Right renal cortex interstitium (tissue), 3 donors: ENCODE measurements at regions not wholly inside any gene's neighbourhood (a gene's known extent, or its start where the extent isn't known, plus 50 kb on each side); places are given as distances from the start of the nearest gene placed in this dataset.
"Not testable (repeated sequence)": the region's sequence is repeated elsewhere in the genome, so short reads cannot be mapped to it uniquely, and the experiment has no call there.

Source experiments
- DNase-seq, 3 donors: peaks; one replicate each; pipeline ENCODE4 v3.0.0-alpha.2; 2013; ENCODE audit warnings: low read depth in 3 of 3, low spot score in 2 of 3

- DNase-seq, result no peak
Observed at GRCh38 chr10:2077231-2077630, 339.9 kb upstream of the ADARB2 start.

- no peak for DNase-seq
Observed at GRCh38 chr10:2076528-2076927, 339.2 kb upstream of the ADARB2 start.

- DNase-seq, result no peak
Observed at GRCh38 chr10:2067015-2067414, 329.7 kb upstream of the ADARB2 start.

- DNase-seq, result no peak
Observed at GRCh38 chr10:2054728-2055127, 317.4 kb upstream of the ADARB2 start.

GRCh38 chr10:2053805-2054204, 316.5 kb upstream of the ADARB2 start:
- DNase-seq, result no peak

- DNase-seq, result no peak
Observed at GRCh38 chr10:2051108-2051507, 313.8 kb upstream of the ADARB2 start.

GRCh38 chr10:2049560-2049959, 312.2 kb upstream of the ADARB2 start:
- DNase-seq, result no peak

GRCh38 chr10:2048337-2048973, 311.1 kb upstream of the ADARB2 start:
- no peak for DNase-seq

- no peak for DNase-seq
Observed at GRCh38 chr10:2047679-2048078, 310.4 kb upstream of the ADARB2 start.

GRCh38 chr10:2043379-2043778, 306.1 kb upstream of the ADARB2 start:
- no peak for DNase-seq

GRCh38 chr10:2038036-2038435, 300.7 kb upstream of the ADARB2 start:
- no peak for DNase-seq

GRCh38 chr10:2037246-2037645, 299.9 kb upstream of the ADARB2 start:
- DNase-seq, result no peak

GRCh38 chr10:2036209-2036608, 298.9 kb upstream of the ADARB2 start:
- DNase-seq, result no peak

GRCh38 chr10:2030046-2030445, 292.7 kb upstream of the ADARB2 start:
- no peak for DNase-seq

GRCh38 chr10:2026936-2027335, 289.6 kb upstream of the ADARB2 start:
- no peak for DNase-seq

GRCh38 chr10:2024750-2025149, 287.4 kb upstream of the ADARB2 start:
- DNase-seq, result not testable (repeated sequence)

GRCh38 chr10:2023687-2024086, 286.4 kb upstream of the ADARB2 start:
- DNase-seq, result no peak

- DNase-seq, result no peak
Observed at GRCh38 chr10:2022401-2022800, 285.1 kb upstream of the ADARB2 start.

- DNase-seq, result no peak
Observed at GRCh38 chr10:2020836-2021235, 283.5 kb upstream of the ADARB2 start.

GRCh38 chr10:2019803-2020202, 282.5 kb upstream of the ADARB2 start:
- no peak for DNase-seq

GRCh38 chr10:2019281-2019680, 282.0 kb upstream of the ADARB2 start:
- no peak for DNase-seq

- no peak for DNase-seq
Observed at GRCh38 chr10:2014541-2014940, 277.2 kb upstream of the ADARB2 start.

- DNase-seq, result no peak
Observed at GRCh38 chr10:2012209-2012608, 274.9 kb upstream of the ADARB2 start.
